ENCODE measurements at regions not wholly inside any gene's neighbourhood (a gene's known extent, or its start where the extent isn't known, plus 50 kb on each side); places are given as distances from the start of the nearest gene placed in this dataset.

GRCh38 chr16:76900285-76901263 lies 290.4 kb upstream of the MON1B start:
- intact Hi-C loops (cut with micrococcal nuclease), result no loop called here

DNA sequence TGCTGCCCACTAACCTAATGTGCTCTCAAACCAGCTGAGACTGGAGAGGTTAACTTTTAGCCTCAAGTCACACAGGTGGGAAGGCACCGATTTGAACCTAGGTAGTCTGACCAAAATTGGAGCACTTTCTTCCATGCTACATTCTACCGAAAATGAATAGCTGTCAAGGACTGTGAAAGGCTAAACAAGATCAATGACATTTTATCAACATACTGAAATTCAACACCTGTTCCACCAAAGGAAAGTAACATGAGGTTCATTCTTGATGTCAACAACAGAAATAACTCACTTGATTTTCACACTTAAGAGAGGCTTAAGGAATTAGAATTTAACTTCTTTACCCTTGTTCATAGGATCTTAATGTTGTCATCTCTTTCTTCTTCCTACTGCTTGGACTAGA lies 284.4 kb upstream of the MON1B start:
- intact Hi-C loops (cut with micrococcal nuclease), result no loop called here

DNA sequence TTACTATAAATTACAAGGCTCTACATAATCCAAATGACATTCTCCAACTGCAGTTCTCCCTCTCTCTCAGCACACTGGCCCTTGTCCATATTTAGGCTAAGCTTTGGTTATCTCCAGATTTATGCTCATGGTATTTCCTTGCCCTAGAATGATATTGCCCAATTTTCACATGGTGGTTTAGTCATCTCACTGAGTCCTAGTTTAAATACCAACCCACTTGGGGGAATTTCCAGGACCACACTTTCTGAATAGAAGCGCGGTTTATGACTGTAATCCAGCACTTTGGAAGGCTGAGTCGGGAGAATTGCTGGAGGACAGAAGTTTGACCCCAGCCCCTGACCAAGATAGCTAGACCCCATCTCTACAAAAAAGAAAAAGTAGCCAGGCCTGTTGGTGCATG lies 280.1 kb upstream of the MON1B start:
- intact Hi-C loops (cut with micrococcal nuclease), result no loop called here

GRCh38 chr16:76913046-76913445 lies 277.9 kb upstream of the MON1B start:
- intact Hi-C loops (cut with micrococcal nuclease), result no loop called here

GRCh38 chr16:76926042-76926441 lies 264.9 kb upstream of the MON1B start:
- intact Hi-C loops (cut with micrococcal nuclease), result no loop called here

DNA sequence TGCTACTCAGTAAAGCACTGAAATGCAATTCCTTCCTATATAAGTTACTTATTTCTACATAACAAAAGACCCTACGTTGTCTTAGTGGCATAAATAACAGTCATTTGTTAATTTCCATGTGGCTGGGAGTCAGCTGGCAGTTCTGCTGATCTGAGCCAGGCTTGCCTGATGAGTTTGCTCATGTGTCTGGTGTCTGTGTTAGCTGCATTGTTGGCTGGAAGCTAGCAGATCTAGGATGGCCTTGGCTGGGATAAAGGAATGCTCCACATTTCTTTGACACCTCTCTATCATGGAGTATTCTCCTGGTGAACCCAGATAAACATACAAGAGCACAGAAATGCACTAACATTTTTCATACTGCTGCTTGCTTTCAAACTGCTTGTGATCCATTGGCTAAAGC lies 264.4 kb upstream of the MON1B start:
- intact Hi-C loops (cut with micrococcal nuclease), result no loop called here

DNA sequence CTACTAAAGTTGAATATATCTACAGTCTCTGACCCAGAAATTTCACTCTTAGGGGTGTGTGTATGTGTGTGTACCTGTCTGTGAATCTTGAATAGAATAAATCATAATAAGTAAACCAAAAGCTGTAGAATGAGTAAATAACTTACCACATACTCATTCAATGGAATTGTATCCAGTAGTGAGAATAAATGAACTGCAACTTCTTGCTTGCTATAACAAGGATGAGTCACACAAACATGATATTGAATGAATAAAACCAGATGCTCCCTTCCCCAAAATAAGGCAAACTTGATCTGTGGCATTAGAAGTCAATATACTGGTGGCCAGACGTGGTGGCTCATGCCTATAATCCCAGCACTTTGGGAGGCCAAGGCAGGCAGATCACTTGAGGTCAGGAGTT lies 259.8 kb upstream of the MON1B start:
- intact Hi-C loops (cut with micrococcal nuclease), result no loop called here

DNA sequence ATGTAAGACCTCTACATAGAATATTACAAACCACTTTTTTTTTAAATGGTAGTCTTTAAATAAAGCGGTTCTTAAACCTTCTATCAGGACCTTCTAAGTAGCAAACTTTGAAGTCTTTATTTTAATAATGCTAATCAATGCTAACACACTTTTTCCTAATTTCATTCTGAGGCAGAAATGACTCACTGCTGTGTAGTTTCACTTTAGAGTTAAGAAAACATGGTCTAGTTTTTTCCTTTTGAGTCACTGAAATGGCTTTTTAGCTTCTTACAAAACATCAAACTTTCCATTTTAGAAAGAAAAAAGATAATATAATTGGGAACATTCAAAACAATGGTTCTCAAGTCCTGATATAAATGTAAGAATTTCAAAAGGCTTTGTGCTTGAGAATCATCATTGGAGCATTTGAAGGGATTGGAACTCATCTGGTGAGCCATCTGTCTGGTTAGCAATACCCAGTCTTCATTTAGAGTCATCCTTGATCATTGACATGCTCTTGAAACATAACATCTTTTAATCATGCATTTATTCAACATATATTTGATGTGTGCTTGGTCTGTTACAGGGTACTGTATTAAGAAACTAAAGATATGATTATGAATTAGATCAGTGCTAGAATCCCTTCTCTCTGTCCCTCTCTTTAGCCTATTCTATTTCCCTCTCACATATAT lies 258.3 kb upstream of the MON1B start:
- intact Hi-C loops (cut with micrococcal nuclease), result no loop called here

DNA sequence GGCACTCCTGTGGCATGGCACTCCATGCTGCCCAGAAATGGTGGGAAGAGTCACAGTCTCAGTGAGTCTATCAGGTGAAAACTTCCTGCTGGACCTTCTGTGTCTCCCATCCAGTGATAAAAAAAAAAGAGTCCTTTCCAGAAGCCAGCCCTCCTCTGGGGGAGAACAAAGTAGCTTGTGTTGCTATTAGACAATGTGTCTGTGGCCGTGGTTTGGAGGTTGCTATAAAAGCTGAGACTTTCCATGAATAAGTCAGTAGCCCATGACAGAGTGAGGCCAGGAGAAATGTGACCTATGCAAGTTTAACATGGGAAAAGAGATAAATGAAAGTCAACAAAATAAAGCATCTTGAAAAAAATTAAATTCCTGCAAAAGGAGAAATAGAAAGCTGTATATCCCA lies 250.7 kb upstream of the MON1B start:
- intact Hi-C loops (cut with micrococcal nuclease), result no loop called here

DNA sequence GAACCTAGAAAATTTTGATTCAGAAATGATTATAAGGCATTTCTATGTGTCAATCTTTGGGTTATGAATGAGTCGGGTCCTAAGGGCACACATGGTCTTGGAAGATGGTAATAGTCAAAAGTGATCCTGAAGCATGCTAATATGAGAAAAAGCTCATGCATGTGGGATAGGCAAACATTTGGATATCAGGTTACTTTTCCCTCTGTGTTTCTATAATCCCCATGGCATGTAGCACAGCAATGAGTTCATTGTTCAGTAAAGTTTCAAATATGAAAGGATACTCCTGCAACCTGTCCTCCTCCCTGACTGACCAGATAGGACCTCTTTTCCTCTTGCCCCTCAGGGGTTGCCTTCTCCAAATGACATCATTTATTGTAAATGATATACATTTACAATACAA lies 249.9 kb upstream of the MON1B start:
- intact Hi-C loops (cut with micrococcal nuclease), result no loop called here

- intact Hi-C loops (cut with micrococcal nuclease), result no loop called here
Measured at GRCh38 chr16:76942089-76942488, 248.9 kb upstream of the MON1B start.

DNA sequence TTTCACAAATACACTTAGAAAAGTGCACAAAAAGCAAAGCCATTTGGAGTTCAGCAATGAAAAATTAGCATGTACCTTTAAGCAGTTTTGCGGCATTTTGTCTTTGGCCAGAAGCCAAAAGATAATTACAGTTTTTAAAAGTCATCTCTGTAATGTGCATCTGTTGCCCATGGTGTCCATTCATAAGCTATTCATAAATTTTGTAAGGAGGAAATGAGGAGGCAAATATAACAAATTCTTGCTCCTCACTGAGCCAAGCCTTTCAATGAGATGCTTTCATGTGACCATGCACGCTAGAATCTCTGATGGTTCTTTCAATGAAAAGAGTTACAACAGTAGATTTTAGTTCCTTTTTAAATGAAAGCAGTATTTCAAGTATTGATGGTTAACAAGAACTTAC lies 247.1 kb upstream of the MON1B start:
- intact Hi-C loops (cut with micrococcal nuclease), result no loop called here

- intact Hi-C loops (cut with micrococcal nuclease), result no loop called here
Measured at GRCh38 chr16:76946879-76947278, 244.1 kb upstream of the MON1B start.

DNA sequence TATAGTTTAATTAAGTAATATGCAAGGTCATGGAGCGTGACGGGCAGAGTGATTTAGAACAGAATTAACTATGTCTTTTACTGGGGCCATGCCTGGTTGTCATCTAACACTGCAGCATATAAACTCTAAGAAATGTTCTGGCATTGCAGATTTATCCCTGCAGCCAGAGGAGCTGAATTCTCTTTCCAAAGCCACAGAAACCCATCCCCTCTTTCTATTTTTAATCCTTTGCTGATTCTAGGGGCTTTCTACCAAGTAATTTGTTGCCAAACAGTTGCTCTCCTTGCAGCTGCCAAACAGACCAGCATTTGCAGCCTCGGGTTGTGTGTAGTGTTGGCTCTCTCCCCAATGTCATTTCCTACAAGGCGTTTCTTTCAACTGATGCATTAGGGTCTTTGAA lies 243.2 kb upstream of the MON1B start:
- intact Hi-C loops (cut with micrococcal nuclease), result no loop called here

- intact Hi-C loops (cut with micrococcal nuclease), result no loop called here
Measured at GRCh38 chr16:76955629-76956028, 235.4 kb upstream of the MON1B start.

DNA sequence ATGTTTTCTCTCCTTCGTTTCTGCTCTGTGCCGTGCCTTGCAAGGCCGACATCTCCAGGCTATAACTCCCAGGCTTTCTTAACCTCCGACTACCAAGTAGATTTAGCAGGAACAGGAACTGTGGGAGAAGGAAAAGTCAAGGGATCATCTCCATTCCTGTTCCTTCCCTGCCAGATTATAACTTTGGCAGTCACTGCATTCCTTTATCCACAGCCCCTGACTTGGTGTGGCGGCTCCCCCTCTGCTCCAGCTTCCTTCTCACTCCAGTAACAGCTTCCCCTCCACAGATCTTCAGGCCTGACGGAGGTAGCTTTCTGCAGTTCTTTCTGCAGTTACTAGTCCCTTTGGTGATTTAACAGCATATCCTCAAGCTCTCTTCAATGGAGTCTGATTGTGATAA lies 234.6 kb upstream of the MON1B start:
- intact Hi-C loops (cut with micrococcal nuclease), result no loop called here

DNA sequence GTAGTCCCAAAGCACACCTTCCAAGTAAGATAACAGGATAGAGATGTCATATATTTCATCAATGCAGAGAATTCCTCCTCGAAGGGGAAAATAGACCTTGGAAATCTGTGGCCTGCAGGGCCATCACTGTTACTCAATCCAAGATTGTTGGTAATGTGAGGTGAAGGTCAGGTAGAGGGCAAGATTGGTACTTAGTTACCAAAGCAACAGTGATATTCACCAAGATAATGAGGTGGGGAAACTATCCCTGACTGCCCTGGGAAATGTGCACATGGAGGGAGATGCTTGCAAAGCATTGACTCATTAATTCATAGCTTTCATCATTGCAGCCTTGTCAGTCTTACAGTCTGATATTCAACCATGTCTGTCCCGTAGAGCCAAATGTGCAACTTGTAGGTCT lies 234.1 kb upstream of the MON1B start:
- intact Hi-C loops (cut with micrococcal nuclease), result no loop called here

GRCh38 chr16:76959166-76959565 lies 231.8 kb upstream of the MON1B start:
- intact Hi-C loops (cut with micrococcal nuclease), result no loop called here

- intact Hi-C loops (cut with micrococcal nuclease), result no loop called here
Measured at GRCh38 chr16:76963614-76964315, 227.2 kb upstream of the MON1B start.

DNA sequence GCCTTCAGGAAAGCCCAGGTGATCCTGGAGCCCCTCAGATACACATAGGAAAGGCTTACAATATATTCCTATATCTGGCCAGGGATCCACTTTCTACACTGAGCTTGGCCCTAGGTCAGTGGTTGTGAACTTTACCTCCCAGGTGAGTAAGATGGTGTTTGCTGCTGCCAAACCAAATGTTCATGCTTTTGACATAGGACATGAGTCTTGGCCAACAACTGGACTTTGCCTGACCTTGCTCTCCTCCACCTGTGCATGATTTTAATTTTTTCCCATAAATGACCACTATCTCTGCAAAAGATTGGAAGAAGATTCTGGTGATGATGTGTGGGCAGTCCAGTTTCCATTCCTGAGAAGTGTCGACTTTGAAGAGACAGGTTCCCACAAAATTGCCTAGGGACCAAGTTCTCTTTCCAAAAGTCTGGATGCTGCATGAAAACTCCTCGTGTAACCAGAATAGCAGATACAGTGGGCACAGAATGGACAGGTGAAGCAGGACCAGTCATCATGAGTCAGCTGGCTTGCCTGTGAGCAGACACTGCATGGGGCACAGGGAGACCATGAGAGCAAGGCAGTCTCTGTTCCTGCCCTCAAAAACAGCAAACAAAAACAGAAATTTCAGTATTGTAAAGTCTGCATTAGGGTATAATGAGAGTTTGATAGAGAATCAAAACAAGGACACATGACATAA lies 226.4 kb upstream of the MON1B start:
- intact Hi-C loops (cut with micrococcal nuclease), result no loop called here

DNA sequence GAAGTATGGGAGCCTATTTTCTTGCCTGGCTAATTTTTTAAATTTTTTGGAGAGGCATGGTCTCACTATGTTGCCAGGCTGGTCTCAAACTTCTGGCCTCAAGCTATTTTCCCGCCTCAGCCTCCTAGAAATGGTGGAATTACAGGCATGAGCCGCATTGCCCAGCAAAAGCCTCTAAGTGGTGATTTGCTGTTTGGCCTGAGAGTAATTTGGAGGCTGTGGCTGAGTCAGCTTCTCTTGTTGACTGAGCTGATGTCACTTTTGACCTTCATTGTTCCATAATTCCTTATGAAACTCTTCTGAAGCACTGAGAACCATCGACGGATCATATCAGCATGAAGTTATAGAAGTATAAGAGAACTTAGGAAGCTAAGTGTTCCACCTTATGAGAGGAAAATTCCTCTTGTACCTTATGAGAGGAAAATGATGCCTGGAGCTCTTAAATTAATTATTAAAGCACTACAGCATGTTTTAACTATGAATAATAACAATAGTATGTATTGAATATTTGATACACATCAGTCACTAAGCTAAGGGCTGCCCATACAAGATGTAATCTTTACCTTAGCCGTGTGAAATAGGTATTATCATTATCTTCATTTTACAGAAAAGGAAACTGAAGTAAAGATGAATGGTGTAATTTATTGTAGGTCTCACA lies 220.8 kb upstream of the MON1B start:
- intact Hi-C loops (cut with micrococcal nuclease), result loop anchor here (5.0 kb wide), 1 partner anchor 318 kb away; no protein-coding TSS in a partner anchor
